Ovary (tissue), 7 donors: ENCODE measurements at regions not wholly inside any gene's neighbourhood (a gene's known extent, or its start where the extent isn't known, plus 50 kb on each side); places are given as distances from the start of the nearest gene placed in this dataset.

Source experiments
- DNase-seq, 5 donors: peaks; one replicate each; pipeline ENCODE4 v3.0.0-alpha.2; 2019 to 2020
- H3K27ac ChIP-seq, 2 donors: fragments of 200-600 bp; one replicate each; pipeline versions ENCODE4 v1.5.1 to v1.8.0; 2019 to 2022
- H3K27me3 ChIP-seq: fragments of 200-600 bp; one replicate; pipeline ENCODE4 v1.8.0; 2022
- H3K36me3 ChIP-seq: fragments of 200-600 bp; sonication (generic); one replicate; pipeline ENCODE4 v1.5.1; 2019
- H3K4me1 ChIP-seq: one replicate; pipeline ENCODE4 v1.8.1; 2013; ENCODE audit warnings: mild to moderate bottlenecking, moderate library complexity; ENCODE audit not compliant: insufficient read depth
- H3K4me3 ChIP-seq: fragments of 200-600 bp; sonication (generic); one replicate; pipeline ENCODE4 v1.5.1; 2017
- H3K9me3 ChIP-seq, 2 donors: fragments of 200-600 bp in 1 of 2; sonication (generic) in 1 of 2; one replicate each; pipeline versions ENCODE4 v1.5.1 to v1.8.1; 2013 to 2019; ENCODE audit warnings: mild to moderate bottlenecking in 1 of 2, moderate library complexity in 1 of 2
- EP300 ChIP-seq: sonication (generic); formaldehyde crosslinking; IDR thresholded peaks from one replicate; pipeline ENCODE4 v1.6.1; 2017; ENCODE audit warnings: antibody characterized with exemption
- POLR2A ChIP-seq: fragments of 450-650 bp; IDR thresholded peaks from one replicate; pipeline ENCODE4 v1.6.1; 2017; ENCODE audit warnings: antibody characterized with exemption, mild to moderate bottlenecking, moderate library complexity
- WGBS, 3 donors: extraction: QIAGEN DNeasy Blood & Tissue Kit in 1 of 3; methylation state at CpG; one replicate each; pipeline versions ENCODE4 v1.1.5 to v1.1.7; 2013 to 2017; 5-methylcytosine and 5-hydroxymethylcytosine counted together
- intact Hi-C, 4 donors: fragments of 100-400 bp; cut with DNase I; formaldehyde crosslinking; loops; one replicate each; pipeline versions ENCODE4 v1.11.0 to v1.15.1; 2022 to 2023
- TF ChIP-seq, protein P1 (sequence below), 3 donors: fragments of 450-650 bp in 2 of 3; fragments of 200-600 bp in 1 of 3; IDR thresholded peaks; one replicate each; pipeline versions ENCODE4 v1.5.1 to v1.8.0; 2016 to 2022; ENCODE audit warnings: antibody characterized with exemption in 3 of 3, mild to moderate bottlenecking in 1 of 3
- donor health status: DM: no; HTN: no; CAD: no; lungs with moderate emphysema.
- donor health status: DM: no; HTN: no; CAD: no.
- donor health status: Bipolar disorder and iron deficiency.
- donor health status: DM: no; HTN: no; CAD: no.
- donor health status: DM: yes; HTN: yes; CAD: no.

DNA sequence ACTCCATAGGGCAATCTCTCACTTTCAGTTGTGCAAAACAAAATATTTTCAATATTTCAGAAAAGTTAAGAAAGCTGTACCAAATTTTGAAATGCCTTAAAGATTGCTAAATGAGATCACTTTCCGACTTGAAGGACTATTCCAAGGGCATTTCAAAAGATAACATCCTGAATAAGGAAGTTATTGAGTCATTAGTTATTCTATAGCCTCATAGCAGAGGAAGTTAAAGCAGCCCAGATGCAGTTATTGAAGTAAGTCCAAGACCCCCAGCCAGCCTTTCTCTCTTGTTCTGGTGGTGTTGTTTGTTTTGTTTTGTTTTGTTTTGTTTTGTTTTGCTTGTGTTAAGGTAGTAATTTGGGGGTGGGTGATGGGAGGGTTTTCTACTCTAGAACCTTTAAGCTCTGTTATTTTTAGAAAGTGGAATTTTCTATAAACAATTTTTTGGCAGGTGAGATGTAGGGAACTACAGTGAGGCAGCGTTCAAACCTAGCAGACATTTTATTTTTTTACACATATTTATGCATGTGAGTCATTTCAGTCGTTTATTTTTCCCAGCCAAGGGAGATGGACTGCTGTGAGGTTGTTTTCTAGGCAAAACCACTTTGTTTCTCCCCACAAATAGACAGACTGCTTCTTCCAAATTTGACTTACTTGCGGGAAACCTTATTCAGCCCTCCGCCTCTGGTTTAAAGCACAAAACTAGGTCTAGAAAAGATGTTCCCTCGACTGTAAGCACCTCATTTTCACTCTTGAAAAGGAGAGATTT is 216.3 kb upstream of the ARPP21 start:
- TF ChIP-seq POLR2A (no peak), EP300 (no peak)
- TF ChIP-seq, protein P1, sequence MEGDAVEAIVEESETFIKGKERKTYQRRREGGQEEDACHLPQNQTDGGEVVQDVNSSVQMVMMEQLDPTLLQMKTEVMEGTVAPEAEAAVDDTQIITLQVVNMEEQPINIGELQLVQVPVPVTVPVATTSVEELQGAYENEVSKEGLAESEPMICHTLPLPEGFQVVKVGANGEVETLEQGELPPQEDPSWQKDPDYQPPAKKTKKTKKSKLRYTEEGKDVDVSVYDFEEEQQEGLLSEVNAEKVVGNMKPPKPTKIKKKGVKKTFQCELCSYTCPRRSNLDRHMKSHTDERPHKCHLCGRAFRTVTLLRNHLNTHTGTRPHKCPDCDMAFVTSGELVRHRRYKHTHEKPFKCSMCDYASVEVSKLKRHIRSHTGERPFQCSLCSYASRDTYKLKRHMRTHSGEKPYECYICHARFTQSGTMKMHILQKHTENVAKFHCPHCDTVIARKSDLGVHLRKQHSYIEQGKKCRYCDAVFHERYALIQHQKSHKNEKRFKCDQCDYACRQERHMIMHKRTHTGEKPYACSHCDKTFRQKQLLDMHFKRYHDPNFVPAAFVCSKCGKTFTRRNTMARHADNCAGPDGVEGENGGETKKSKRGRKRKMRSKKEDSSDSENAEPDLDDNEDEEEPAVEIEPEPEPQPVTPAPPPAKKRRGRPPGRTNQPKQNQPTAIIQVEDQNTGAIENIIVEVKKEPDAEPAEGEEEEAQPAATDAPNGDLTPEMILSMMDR (IDR thresholded peaks at IDR 0.05), result no peak
- H3K36me3 ChIP-seq, result no peaks in the 10 kb centered on the region
- H3K27me3 ChIP-seq, result peaks cover 2% of the 10 kb centered on the region
- no peak overlapping the region for H3K27ac ChIP-seq
- no peaks in the 10 kb centered on the region for H3K9me3 ChIP-seq
- intact Hi-C loops, result no loop called here
- DNase-seq, result no peak
- no peaks in the 10 kb centered on the region for H3K4me1 ChIP-seq
- WGBS, 3 donors, result 9 to 22% (median 12%) methylated on average over 6 of the region's 6 CpGs
- no peak overlapping the region for H3K4me3 ChIP-seq

DNA sequence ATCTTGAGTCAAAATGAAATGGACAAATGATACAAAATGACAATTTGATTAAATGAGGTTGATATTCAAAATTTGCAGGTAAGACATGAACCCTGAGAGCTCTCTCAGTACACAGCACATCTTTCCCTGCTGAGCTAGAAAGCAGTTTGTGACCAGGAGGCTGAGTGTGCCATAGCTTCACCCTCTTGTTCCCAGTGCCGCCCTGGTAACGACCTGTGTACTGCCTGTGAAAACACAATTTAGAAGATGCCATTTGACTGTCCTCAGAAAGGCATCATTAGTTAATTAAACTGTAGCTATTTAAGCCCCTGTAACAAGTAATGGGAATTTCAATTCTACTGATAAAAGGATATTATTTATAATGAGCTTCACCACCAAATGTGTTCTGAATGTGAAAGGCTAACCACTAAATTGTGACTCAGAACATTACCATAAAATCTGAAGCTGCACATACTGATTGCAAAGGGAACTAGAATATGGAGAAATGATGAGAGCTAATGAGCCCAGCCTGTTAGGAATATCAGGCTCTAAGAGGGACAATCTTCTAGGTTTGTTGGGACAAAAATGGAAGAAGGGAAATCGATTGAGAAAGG is 212.9 kb upstream of the ARPP21 start:
- H3K27me3 ChIP-seq, result peaks cover 2% of the 10 kb centered on the region
- H3K9me3 ChIP-seq, result no peaks in the 10 kb centered on the region
- no peaks in the 10 kb centered on the region for H3K4me1 ChIP-seq
- 83 to 91% (median 84%) methylated on average over 3 of the region's 3 CpGs for WGBS, 3 donors
- no peaks in the 10 kb centered on the region for H3K36me3 ChIP-seq
- TF ChIP-seq, protein P1 (IDR thresholded peaks at IDR 0.05), result no peak
- TF ChIP-seq POLR2A (no peak), EP300 (no peak)
- DNase-seq, result no peak
- H3K4me3 ChIP-seq, result no peak overlapping the region
- no peak overlapping the region for H3K27ac ChIP-seq
- intact Hi-C loops, result no loop called here

DNA sequence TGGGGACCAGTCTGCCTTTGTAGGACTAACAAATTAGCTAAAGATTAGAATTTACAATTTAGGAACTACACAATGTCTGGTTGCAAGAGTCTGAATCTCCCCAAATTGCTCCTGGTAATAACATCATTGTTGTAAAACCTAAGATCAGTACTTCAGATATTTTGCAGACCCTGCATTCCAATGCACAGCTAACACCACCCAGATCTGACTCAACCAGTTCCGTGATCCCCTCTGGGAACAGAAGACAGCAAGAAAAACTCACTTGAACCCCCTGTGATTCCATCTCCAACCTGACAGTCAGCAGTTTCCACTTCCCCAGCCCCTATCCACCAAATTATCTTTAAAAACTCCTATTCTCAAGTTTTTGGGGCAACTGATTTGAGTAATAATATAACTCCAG is 201.9 kb upstream of the ARPP21 start:
- H3K9me3 ChIP-seq, result no peaks in the 10 kb centered on the region
- H3K27ac ChIP-seq, result no peak overlapping the region
- intact Hi-C loops, result no loop called here
- no peak overlapping the region for H3K4me3 ChIP-seq
- H3K36me3 ChIP-seq, result no peaks in the 10 kb centered on the region
- 80 to 92% (median 88%) methylated on average over 1 of the region's 1 CpG for WGBS, 3 donors
- no peak for TF ChIP-seq POLR2A
- TF ChIP-seq, protein P1 (IDR thresholded peaks at IDR 0.05), result no peak
- no peak for TF ChIP-seq EP300
- no peaks in the 10 kb centered on the region for H3K4me1 ChIP-seq
- H3K27me3 ChIP-seq, result no peaks in the 10 kb centered on the region
- DNase-seq, result no peak

DNA sequence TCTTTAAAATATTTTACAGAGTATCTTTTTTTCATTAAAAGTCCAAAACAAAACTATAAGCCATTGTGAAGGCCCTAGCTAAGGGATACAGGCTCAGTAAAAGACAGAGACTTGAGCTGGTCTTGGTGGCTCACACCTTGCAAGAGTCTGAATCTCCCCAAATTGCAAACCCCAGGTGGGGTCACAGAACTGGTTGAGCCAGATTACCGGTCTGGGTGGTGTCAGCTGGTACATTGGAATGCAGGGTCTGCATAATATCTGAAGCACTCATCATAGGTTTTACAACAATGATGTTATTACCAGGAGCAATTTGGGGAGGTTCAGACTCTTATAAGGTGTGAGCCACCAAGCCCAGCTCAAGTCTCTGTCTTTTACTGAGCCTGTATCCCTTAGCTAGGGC is 201.2 kb upstream of the ARPP21 start:
- no peak for DNase-seq
- no peak overlapping the region for H3K27ac ChIP-seq
- intact Hi-C loops, result no loop called here
- no peaks in the 10 kb centered on the region for H3K36me3 ChIP-seq
- TF ChIP-seq, protein P1 (IDR thresholded peaks at IDR 0.05), result no peak
- TF ChIP-seq EP300 (no peak), POLR2A (no peak)
- H3K4me3 ChIP-seq, result no peak overlapping the region
- no peaks in the 10 kb centered on the region for H3K4me1 ChIP-seq
- no peaks in the 10 kb centered on the region for H3K27me3 ChIP-seq
- H3K9me3 ChIP-seq, result no peaks in the 10 kb centered on the region
- WGBS, 3 donors, result 70 to 88% (median 79%) methylated on average over 1 of the region's 1 CpG
